PC-3 (cell line): ENCODE measurements at regions not wholly inside any gene's neighbourhood (a gene's known extent, or its start where the extent isn't known, plus 50 kb on each side); places are given as distances from the start of the nearest gene placed in this dataset.

ENCODE experiments used
- ATAC-seq: fragments of 200-7000 bp; cut with Tn5 transposase; 2 replicates; pipeline ENCODE4 v1.9.1; 2020; ENCODE audit warnings: mild to moderate bottlenecking, moderate library complexity
- BruUV-seq: library from RNA; stranded (reverse); fragments of 400-500 nt; replicated peaks from 2 replicates; lab custom pipeline; 2021; lab: Mats Ljungman, UMichigan
- CTCF ChIA-PET: fragments of 300-600 bp; sonication (Branson Sonifier 250); formaldehyde crosslinking; loops from one replicate; lab custom pipeline; 2022; ENCODE audit warnings: antibody characterized with exemption; lab: Charles Lee
- POLR2A ChIA-PET: fragments of 300-600 bp; sonication (Branson Sonifier 250); formaldehyde crosslinking; loops from one replicate; lab custom pipeline; 2022; ENCODE audit warnings: antibody characterized with exemption; ENCODE audit not compliant: unreplicated experiment; lab: Charles Lee
- DNase-seq: peaks from one replicate; pipeline ENCODE4 v3.0.0-alpha.2; 2015
- H2AFZ ChIP-seq: fragments of 300-600 bp; sonication (generic); 2 replicates; pipeline ENCODE4 v1.6.0; 2016; ENCODE audit warnings: antibody characterized with exemption, low read length
- H3F3A ChIP-seq: fragments of 300-600 bp; sonication (generic); one replicate; pipeline ENCODE4 v1.6.0; 2017; ENCODE audit warnings: antibody characterized with exemption, low read length, control low read depth, mild to moderate bottlenecking; ENCODE audit not compliant: unreplicated experiment
- H3K27ac ChIP-seq: fragments of 300-600 bp; sonication (generic); 2 replicates; pipeline ENCODE4 v1.5.1; 2016; ENCODE audit warnings: mild to moderate bottlenecking, low read length
- H3K27me3 ChIP-seq: fragments of 300-600 bp; sonication (generic); 2 replicates; pipeline ENCODE4 v1.6.1; 2016; ENCODE audit warnings: low read length, mixed read lengths
- H3K36me3 ChIP-seq: fragments of 300-600 bp; sonication (generic); 2 replicates; pipeline ENCODE4 v1.6.1; 2016; ENCODE audit warnings: low read depth, mixed run types, low read length, mixed read lengths
- H3K4me1 ChIP-seq: fragments of 300-600 bp; sonication (generic); 2 replicates; pipeline ENCODE4 v1.5.1; 2016; ENCODE audit warnings: low read length; ENCODE audit not compliant: insufficient read depth
- H3K4me2 ChIP-seq: fragments of 300-600 bp; sonication (generic); 2 replicates; pipeline ENCODE4 v1.6.0; 2016; ENCODE audit warnings: low read length
- H3K4me3 ChIP-seq: fragments of 300-600 bp; sonication (generic); 2 replicates; pipeline ENCODE4 v1.5.1; 2016; ENCODE audit warnings: mild to moderate bottlenecking, low read length, mixed read lengths
- H3K79me2 ChIP-seq: fragments of 300-600 bp; sonication (generic); 2 replicates; pipeline ENCODE4 v1.6.1; 2017; ENCODE audit warnings: low read length, mixed read lengths
- H3K9ac ChIP-seq: fragments of 300-600 bp; sonication (generic); 2 replicates; pipeline ENCODE4 v1.6.0; 2016; ENCODE audit warnings: mild to moderate bottlenecking, low read length
- H3K9me2 ChIP-seq: fragments of 300-600 bp; sonication (generic); replicated peaks from 2 replicates; pipeline ENCODE4 v1.6.1; 2016; ENCODE audit warnings: mixed run types, low read length, mixed read lengths
- H3K9me3 ChIP-seq: fragments of 300-600 bp; sonication (generic); 2 replicates; pipeline ENCODE4 v1.6.1; 2016; ENCODE audit warnings: low read length, mixed read lengths
- H4K20me1 ChIP-seq: fragments of 300-600 bp; sonication (generic); 2 replicates; pipeline ENCODE4 v1.6.1; 2016; ENCODE audit warnings: low read length, mixed read lengths
- EZH2 ChIP-seq: fragments of 300-600 bp; sonication (generic); IDR thresholded peaks from one replicate; pipeline ENCODE4 v1.6.1; 2017; ENCODE audit warnings: antibody characterized with exemption, mild to moderate bottlenecking, low read length; ENCODE audit not compliant: unreplicated experiment
- EZH2phosphoT487 ChIP-seq: fragments of 300-600 bp; sonication (generic); IDR thresholded peaks from 2 replicates; pipeline ENCODE4 v1.6.1; 2018; ENCODE audit warnings: mild to moderate bottlenecking, antibody characterized with exemption, low read length, borderline replicate concordance
- intact Hi-C: fragments of 100-400 bp; cut with micrococcal nuclease; formaldehyde crosslinking; loops from 2 replicates; pipeline ENCODE4 v1.9.0; 2023
- TF ChIP-seq, protein P1 (sequence below): fragments of 300-600 bp; sonication (generic); conservative IDR thresholded peaks from 2 replicates; pipeline ENCODE4 v1.5.1; 2017; ENCODE audit warnings: antibody characterized with exemption, low read depth, mild to moderate bottlenecking, low read length

DNA sequence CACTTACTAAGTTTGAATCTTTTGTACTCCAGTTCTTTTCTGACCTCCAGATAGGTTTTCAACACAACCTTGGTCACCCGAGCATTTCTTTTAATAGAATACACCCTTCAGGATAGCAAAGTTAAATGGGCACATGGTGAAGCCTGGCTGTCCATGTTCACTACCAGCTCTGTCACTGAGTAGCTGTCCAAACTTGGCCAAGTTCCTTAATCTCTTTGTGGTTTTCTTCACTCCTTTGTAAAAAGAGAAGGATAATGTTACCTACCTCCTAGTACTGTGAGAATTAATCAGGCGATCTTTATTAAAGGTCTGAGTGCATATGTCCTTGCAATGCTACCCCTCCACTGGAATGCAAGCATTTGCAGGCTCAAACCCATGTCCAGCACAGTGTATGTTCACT is 128.1 kb upstream of the PTPRZ1 start:
- Histone ChIP-seq H3K36me3 (no peaks in the 10 kb centered on the region), H3K4me3 (no peak overlapping the region), H3K9me3 (no peaks in the 10 kb centered on the region), H3K4me1 (no peaks in the 10 kb centered on the region), H4K20me1 (no peaks in the 10 kb centered on the region), H2AFZ (no peak overlapping the region), H3F3A (no peaks in the 10 kb centered on the region), H3K79me2 (no peaks in the 10 kb centered on the region), H3K4me2 (no peak overlapping the region), H3K27ac (no peak overlapping the region), H3K27me3 (peaks cover 9% of the 10 kb centered on the region; the same call in 1 of the 2 replicates), H3K9me2 (no peaks in the 10 kb centered on the region), H3K9ac (no peak overlapping the region)
- no TSS peak for BruUV-seq
- ChIA-PET CTCF (no interaction called here), POLR2A (no interaction called here)
- intact Hi-C loops, result no loop called here
- DNase-seq (no peak), ATAC-seq (no peak)
- no peak for TF ChIP-seq EZH2phosphoT487
- no peak for TF ChIP-seq EZH2
- TF ChIP-seq, protein P1, sequence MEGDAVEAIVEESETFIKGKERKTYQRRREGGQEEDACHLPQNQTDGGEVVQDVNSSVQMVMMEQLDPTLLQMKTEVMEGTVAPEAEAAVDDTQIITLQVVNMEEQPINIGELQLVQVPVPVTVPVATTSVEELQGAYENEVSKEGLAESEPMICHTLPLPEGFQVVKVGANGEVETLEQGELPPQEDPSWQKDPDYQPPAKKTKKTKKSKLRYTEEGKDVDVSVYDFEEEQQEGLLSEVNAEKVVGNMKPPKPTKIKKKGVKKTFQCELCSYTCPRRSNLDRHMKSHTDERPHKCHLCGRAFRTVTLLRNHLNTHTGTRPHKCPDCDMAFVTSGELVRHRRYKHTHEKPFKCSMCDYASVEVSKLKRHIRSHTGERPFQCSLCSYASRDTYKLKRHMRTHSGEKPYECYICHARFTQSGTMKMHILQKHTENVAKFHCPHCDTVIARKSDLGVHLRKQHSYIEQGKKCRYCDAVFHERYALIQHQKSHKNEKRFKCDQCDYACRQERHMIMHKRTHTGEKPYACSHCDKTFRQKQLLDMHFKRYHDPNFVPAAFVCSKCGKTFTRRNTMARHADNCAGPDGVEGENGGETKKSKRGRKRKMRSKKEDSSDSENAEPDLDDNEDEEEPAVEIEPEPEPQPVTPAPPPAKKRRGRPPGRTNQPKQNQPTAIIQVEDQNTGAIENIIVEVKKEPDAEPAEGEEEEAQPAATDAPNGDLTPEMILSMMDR, result no peak

DNA sequence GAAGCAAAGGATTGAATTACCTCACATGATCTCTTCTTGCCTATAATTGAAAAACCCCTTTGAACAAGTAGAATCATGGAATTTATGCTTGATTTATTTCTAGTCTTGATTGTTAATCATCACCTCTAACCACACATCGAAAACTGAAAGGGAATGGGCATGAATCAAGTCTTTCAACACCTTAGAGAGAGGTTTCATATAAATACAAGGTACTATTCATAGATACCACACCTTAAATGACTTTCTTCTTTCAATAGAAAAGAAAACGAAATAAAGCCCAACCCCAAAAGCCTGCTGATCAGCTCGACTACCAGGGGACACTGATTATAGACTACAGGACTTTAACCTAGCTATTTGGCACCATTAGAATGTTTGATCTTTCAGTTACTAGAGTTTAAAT is 128.6 kb upstream of the PTPRZ1 start:
- Histone ChIP-seq H3K36me3 (no peaks in the 10 kb centered on the region), H3K79me2 (no peaks in the 10 kb centered on the region), H2AFZ (no peak overlapping the region), H3K27ac (no peak overlapping the region), H3F3A (no peaks in the 10 kb centered on the region), H3K9me2 (no peaks in the 10 kb centered on the region), H3K27me3 (peaks cover 15% of the 10 kb centered on the region; the same call in 1 of the 2 replicates), H4K20me1 (no peaks in the 10 kb centered on the region), H3K4me2 (no peak overlapping the region), H3K9ac (no peak overlapping the region), H3K4me3 (no peak overlapping the region), H3K9me3 (no peaks in the 10 kb centered on the region), H3K4me1 (no peaks in the 10 kb centered on the region)
- DNase-seq (no peak), ATAC-seq (no peak)
- POLR2A ChIA-PET, result no interaction called here
- BruUV-seq, result no TSS peak
- CTCF ChIA-PET, result no interaction called here
- intact Hi-C loops, result no loop called here
- TF ChIP-seq, protein P1, result no peak
- no peak for TF ChIP-seq EZH2phosphoT487
- TF ChIP-seq EZH2, result no peak

DNA sequence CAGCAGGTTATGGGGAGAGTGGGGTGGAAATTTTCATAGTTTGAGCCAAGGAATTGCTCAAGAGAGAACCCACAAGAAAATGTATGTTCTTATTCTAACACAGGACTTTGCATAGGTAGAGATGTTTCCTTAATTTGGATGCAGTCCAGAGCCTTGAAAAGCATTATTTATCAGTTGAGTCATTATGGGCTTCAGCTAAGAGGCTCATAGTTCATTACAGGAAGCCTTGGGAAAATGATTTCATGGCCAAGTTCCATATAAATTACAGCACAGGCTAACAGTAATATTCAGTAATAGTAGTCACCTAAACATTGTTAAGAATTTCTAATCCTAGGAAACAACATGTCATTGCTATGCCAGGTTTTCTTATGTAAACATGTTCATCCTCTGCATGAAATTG is 131.1 kb upstream of the PTPRZ1 start:
- no peak for DNase-seq
- Histone ChIP-seq H3K4me3 (no peak overlapping the region), H3K27me3 (peaks cover 7% of the 10 kb centered on the region; the same call in 1 of the 2 replicates), H3K9me2 (no peaks in the 10 kb centered on the region), H3K4me1 (no peaks in the 10 kb centered on the region), H3K79me2 (no peaks in the 10 kb centered on the region), H4K20me1 (no peaks in the 10 kb centered on the region), H3K36me3 (no peaks in the 10 kb centered on the region), H3K9me3 (no peaks in the 10 kb centered on the region), H3K9ac (no peak overlapping the region), H2AFZ (no peak overlapping the region), H3K27ac (no peak overlapping the region), H3K4me2 (no peak overlapping the region), H3F3A (no peaks in the 10 kb centered on the region)
- TF ChIP-seq EZH2 (no peak), EZH2phosphoT487 (no peak)
- TF ChIP-seq, protein P1, result no peak
- no peak for ATAC-seq
- CTCF ChIA-PET, result no interaction called here
- intact Hi-C loops, result no loop called here
- no TSS peak for BruUV-seq
- POLR2A ChIA-PET, result no interaction called here
